Erythroblast (primary cell): ENCODE measurements at regions not wholly inside any gene's neighbourhood (a gene's known extent, or its start where the extent isn't known, plus 50 kb on each side); places are given as distances from the start of the nearest gene placed in this dataset.

Experiments used
- GATA1 ChIP-seq: IDR thresholded peaks from 2 replicates; pipeline ENCODE4 v1.6.1; 2011; ENCODE audit warnings: low read depth, mild to moderate bottlenecking, control low read depth, low read length, moderate library complexity
- POLR2A ChIP-seq: IDR thresholded peaks from 2 replicates; pipeline ENCODE4 v1.6.1; 2011; ENCODE audit warnings: mild to moderate bottlenecking, low read length

DNA sequence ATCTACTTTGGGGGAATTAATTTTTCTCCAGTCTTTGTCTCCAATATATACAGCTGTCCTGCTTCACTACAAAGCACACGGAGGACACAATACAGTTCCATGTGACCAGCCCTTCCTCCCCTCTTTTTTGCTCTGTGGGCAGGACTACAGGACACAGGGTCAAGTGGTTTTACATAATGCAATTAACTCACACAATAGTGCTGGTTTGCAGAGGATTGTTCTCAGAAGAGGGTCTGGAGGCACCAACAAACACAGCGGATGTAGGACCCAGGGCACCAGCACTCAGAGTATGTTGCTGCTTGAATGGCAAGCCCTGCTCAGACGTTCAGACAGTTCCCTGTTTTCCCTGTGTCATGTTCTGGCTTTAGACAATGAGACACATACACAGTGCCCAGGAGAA lies 52.0 kb upstream of the NPTX2 start:
- TF ChIP-seq GATA1 (no peak), POLR2A (no peak)
